ENCODE measurements at regions not wholly inside any gene's neighbourhood (a gene's known extent, or its start where the extent isn't known, plus 50 kb on each side); places are given as distances from the start of the nearest gene placed in this dataset.

- DNase-seq = peak; percentile 52
These were observed 562.9 kb upstream of the KCNMB2 start for GRCh38 chr3:177973241-177973840.

GRCh38 chr3:177976241-177976640, 560.0 kb upstream of the KCNMB2 start:
- DNase-seq = no peak

- DNase-seq = no peak
These were observed 559.4 kb upstream of the KCNMB2 start for GRCh38 chr3:177976866-177977265.

GRCh38 chr3:177977381-177978158, 558.7 kb upstream of the KCNMB2 start:
- peak; percentile 98 for DNase-seq

GRCh38 chr3:177978946-177979345, 557.3 kb upstream of the KCNMB2 start:
- no peak for DNase-seq

- no peak for DNase-seq
These were observed 556.5 kb upstream of the KCNMB2 start for GRCh38 chr3:177979703-177980102.

GRCh38 chr3:177981576-177981975, 554.7 kb upstream of the KCNMB2 start:
- DNase-seq = no peak

- peak; percentile 76 for DNase-seq
These were observed 554.2 kb upstream of the KCNMB2 start for GRCh38 chr3:177982034-177982433.

GRCh38 chr3:177983320-177983719, 552.9 kb upstream of the KCNMB2 start:
- peak; percentile 29 for DNase-seq

GRCh38 chr3:177992993-177993970, 543.0 kb upstream of the KCNMB2 start:
- DNase-seq = no peak

- no peak for DNase-seq
These were observed 541.3 kb upstream of the KCNMB2 start for GRCh38 chr3:177994976-177995375.

GRCh38 chr3:177995381-177996085, 540.7 kb upstream of the KCNMB2 start:
- no peak for DNase-seq

GRCh38 chr3:178001670-178002101, 534.5 kb upstream of the KCNMB2 start:
- no peak for DNase-seq

GRCh38 chr3:178002113-178002512, 534.1 kb upstream of the KCNMB2 start:
- DNase-seq = no peak

- peak; percentile 16 for DNase-seq
These were observed 532.5 kb upstream of the KCNMB2 start for GRCh38 chr3:178003756-178004155.

GRCh38 chr3:178005961-178006360, 530.3 kb upstream of the KCNMB2 start:
- DNase-seq = no peak

GRCh38 chr3:178010306-178010705, 525.9 kb upstream of the KCNMB2 start:
- no peak for DNase-seq

- DNase-seq = no peak
These were observed 516.6 kb upstream of the KCNMB2 start for GRCh38 chr3:178019645-178020044.

- DNase-seq = no peak
These were observed 513.6 kb upstream of the KCNMB2 start for GRCh38 chr3:178022599-178022998.

GRCh38 chr3:178028933-178029332, 507.3 kb upstream of the KCNMB2 start:
- no peak for DNase-seq

- DNase-seq = peak; percentile 85
These were observed 499.6 kb upstream of the KCNMB2 start for GRCh38 chr3:178036451-178037144.

GRCh38 chr3:178041931-178042330, 494.3 kb upstream of the KCNMB2 start:
- no peak for DNase-seq

All from fibroblast of skin of scalp (primary cell).